ENCODE measurements at regions not wholly inside any gene's neighbourhood (a gene's known extent, or its start where the extent isn't known, plus 50 kb on each side); places are given as distances from the start of the nearest gene placed in this dataset.

DNA sequence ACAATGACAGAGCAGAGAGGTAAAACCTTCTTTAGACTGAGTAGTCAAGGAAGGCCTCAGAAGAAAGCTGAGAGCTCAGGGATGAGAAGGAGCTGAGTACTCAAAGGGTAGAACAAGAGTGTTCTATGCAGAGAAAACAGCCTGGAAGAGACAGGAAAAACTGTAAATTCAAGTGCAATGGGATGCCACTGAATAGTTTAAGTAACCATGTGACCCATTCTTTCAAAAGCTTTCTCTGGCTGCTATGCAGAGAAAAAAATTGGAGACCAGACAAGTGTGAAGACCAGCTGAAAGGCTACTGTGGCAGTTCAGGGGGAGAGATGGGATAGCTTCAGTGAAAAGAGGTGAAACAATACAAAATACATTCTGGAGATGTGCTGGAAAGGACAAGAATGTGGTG is 61.3 kb upstream of the RNF38 start:
- TF ChIP-seq, protein P1, sequence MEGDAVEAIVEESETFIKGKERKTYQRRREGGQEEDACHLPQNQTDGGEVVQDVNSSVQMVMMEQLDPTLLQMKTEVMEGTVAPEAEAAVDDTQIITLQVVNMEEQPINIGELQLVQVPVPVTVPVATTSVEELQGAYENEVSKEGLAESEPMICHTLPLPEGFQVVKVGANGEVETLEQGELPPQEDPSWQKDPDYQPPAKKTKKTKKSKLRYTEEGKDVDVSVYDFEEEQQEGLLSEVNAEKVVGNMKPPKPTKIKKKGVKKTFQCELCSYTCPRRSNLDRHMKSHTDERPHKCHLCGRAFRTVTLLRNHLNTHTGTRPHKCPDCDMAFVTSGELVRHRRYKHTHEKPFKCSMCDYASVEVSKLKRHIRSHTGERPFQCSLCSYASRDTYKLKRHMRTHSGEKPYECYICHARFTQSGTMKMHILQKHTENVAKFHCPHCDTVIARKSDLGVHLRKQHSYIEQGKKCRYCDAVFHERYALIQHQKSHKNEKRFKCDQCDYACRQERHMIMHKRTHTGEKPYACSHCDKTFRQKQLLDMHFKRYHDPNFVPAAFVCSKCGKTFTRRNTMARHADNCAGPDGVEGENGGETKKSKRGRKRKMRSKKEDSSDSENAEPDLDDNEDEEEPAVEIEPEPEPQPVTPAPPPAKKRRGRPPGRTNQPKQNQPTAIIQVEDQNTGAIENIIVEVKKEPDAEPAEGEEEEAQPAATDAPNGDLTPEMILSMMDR (IDR thresholded peaks at IDR 0.05; ENCODE audit: low read length) = no peak
- no peak for TF ChIP-seq EZH2 (optimal IDR thresholded peaks at IDR 0.05; ENCODE audit: low read depth, low read length)
- TF ChIP-seq EZH2phosphoT487 (IDR thresholded peaks at IDR 0.05; ENCODE audit: low read length) = no peak

All from MM.1S (cell line).